Gastroesophageal sphincter (tissue), 4 donors: ENCODE measurements at regions not wholly inside any gene's neighbourhood (a gene's known extent, or its start where the extent isn't known, plus 50 kb on each side); places are given as distances from the start of the nearest gene placed in this dataset.

Experiments used
- ATAC-seq: fragments of 150-250 bp; one replicate; pipeline ENCODE4 v1.9.1; 2016; ENCODE audit warnings: mild to moderate bottlenecking, moderate library complexity
- H3K27ac ChIP-seq, 4 donors: fragments of 200-600 bp; sonication (generic) in 3 of 4; 1 replicate in 3 of 4; 2 replicates in 1 of 4; pipeline ENCODE4 v1.5.1; 2016 to 2019
- H3K27me3 ChIP-seq: fragments of 200-600 bp; sonication (generic); one replicate; pipeline ENCODE4 v1.5.1; 2019
- H3K36me3 ChIP-seq, 2 donors: fragments of 200-600 bp; sonication (generic); one replicate each; pipeline ENCODE4 v1.5.1; 2019; ENCODE audit warnings: control low read depth in 1 of 2
- H3K4me1 ChIP-seq, 3 donors: fragments of 200-600 bp; sonication (generic); 1 replicate in 2 of 3; 2 replicates in 1 of 3; pipeline ENCODE4 v1.5.1; 2016 to 2019; ENCODE audit warnings: control low read depth in 2 of 3
- H3K4me3 ChIP-seq, 2 donors: fragments of 200-600 bp; sonication (generic); one replicate each; pipeline ENCODE4 v1.5.1; 2019; ENCODE audit warnings: mild to moderate bottlenecking in 1 of 2, moderate library complexity in 1 of 2
- H3K9me3 ChIP-seq, 3 donors: fragments of 200-600 bp; sonication (generic); one replicate each; pipeline ENCODE4 v1.5.1; 2017 to 2019; ENCODE audit warnings: control low read depth in 2 of 3
- CTCF ChIP-seq, 4 experiments: fragments of 200-600 bp in 2 of 4; fragments of 450-650 bp in 2 of 4; sonication (generic) in 1 of 4; IDR thresholded peaks; one replicate each; pipeline ENCODE4 v1.5.1; 2017 to 2019; ENCODE audit warnings: antibody characterized with exemption in 4 of 4, mild to moderate bottlenecking in 2 of 4, moderate library complexity in 2 of 4
- EP300 ChIP-seq: sonication (generic); formaldehyde crosslinking; IDR thresholded peaks from one replicate; pipeline ENCODE4 v1.6.1; 2017; ENCODE audit warnings: antibody characterized with exemption, mild to moderate bottlenecking
- POLR2A ChIP-seq, 2 donors: fragments of 450-650 bp; IDR thresholded peaks; one replicate each; pipeline ENCODE4 v1.6.1; 2017; ENCODE audit warnings: antibody characterized with exemption in 2 of 2, mild to moderate bottlenecking in 2 of 2, moderate library complexity in 1 of 2
- POLR2AphosphoS5 ChIP-seq: sonication (generic); formaldehyde crosslinking; IDR thresholded peaks from one replicate; pipeline ENCODE4 v1.6.1; 2017; ENCODE audit warnings: antibody characterized with exemption
- WGBS, 2 donors: methylation state at CpG; one replicate each; pipeline ENCODE4 v1.1.5; 2018; ENCODE audit warnings: low coverage in 1 of 2; 5-methylcytosine and 5-hydroxymethylcytosine counted together

- Histone ChIP-seq H3K27me3 (no peaks in the 10 kb centered on the region), H3K4me1 (no peaks in the 10 kb centered on the region), H3K4me3 (no peak overlapping the region), H3K36me3 (no peaks in the 10 kb centered on the region), H3K27ac (no peak overlapping the region), H3K9me3 (no peaks in the 10 kb centered on the region)
- ATAC-seq: no peak
- TF ChIP-seq POLR2AphosphoS5 (no peak), EP300 (no peak), POLR2A (IDR thresholded peaks at IDR 0.05) (no peak), CTCF (IDR thresholded peaks at IDR 0.05) (no peak)
- whole genome bisulfite sequencing, 2 donors: 78 to 88% methylated on average over 2 of the region's 2 CpGs
Measured at GRCh38 chr2:59770651-59771050, 782.8 kb downstream of the BCL11A start.

DNA sequence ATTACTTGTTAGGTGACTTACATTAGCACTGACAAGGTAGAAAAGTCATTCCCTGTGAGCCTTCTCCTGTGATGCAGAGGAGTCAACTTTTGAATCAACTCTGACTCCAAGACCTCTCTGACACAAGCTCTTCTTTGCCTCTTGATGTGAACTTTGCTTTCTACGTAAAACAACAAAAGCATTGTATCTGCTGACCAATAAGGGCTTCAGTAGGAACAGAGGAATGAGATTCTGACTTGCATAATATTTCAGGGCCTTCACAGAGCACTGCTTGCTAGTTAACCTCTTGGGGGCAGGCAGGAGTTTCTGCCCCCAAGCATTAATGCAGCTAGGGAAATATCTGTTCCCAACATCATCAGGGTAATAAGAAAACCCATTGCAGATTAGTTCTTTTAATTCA lies 791.5 kb downstream of the BCL11A start:
- no peaks in the 10 kb centered on the region for H3K27me3 ChIP-seq
- no peak overlapping the region for H3K27ac ChIP-seq
- WGBS, 2 donors: 75 to 89% methylated on average over 1 of the region's 1 CpG
- ATAC-seq: no peak
- H3K36me3 ChIP-seq: no peaks in the 10 kb centered on the region
- no peak overlapping the region for H3K4me3 ChIP-seq
- TF ChIP-seq POLR2AphosphoS5 (no peak), EP300 (no peak), CTCF (IDR thresholded peaks at IDR 0.05) (no peak), POLR2A (IDR thresholded peaks at IDR 0.05) (no peak)
- no peaks in the 10 kb centered on the region for H3K4me1 ChIP-seq
- no peaks in the 10 kb centered on the region for H3K9me3 ChIP-seq

GRCh38 chr2:59756150-59756549 lies 797.3 kb downstream of the BCL11A start:
- no peaks in the 10 kb centered on the region for H3K9me3 ChIP-seq
- WGBS, 2 donors: 96 to 100% methylated on average over 2 to 5 of the region's 5 CpGs
- H3K4me3 ChIP-seq: no peak overlapping the region
- H3K27ac ChIP-seq: no peak overlapping the region
- no peaks in the 10 kb centered on the region for H3K36me3 ChIP-seq
- no peaks in the 10 kb centered on the region for H3K4me1 ChIP-seq
- no peak for ATAC-seq
- TF ChIP-seq EP300: no peak
- TF ChIP-seq CTCF (IDR thresholded peaks at IDR 0.05): no peak
- TF ChIP-seq POLR2A (IDR thresholded peaks at IDR 0.05): no peak
- no peak for TF ChIP-seq POLR2AphosphoS5
- H3K27me3 ChIP-seq: no peaks in the 10 kb centered on the region

- Histone ChIP-seq H3K4me1 (no peaks in the 10 kb centered on the region), H3K27me3 (no peaks in the 10 kb centered on the region), H3K4me3 (no peak overlapping the region), H3K36me3 (no peaks in the 10 kb centered on the region), H3K27ac (no peak overlapping the region), H3K9me3 (no peaks in the 10 kb centered on the region)
- WGBS, 2 donors: 48 to 57% methylated on average over 7 to 8 of the region's 9 CpGs
- ATAC-seq: no peak
- TF ChIP-seq EP300 (no peak), POLR2A (IDR thresholded peaks at IDR 0.05) (no peak), CTCF (IDR thresholded peaks at IDR 0.05) (no peak), POLR2AphosphoS5 (no peak)
Measured at GRCh38 chr2:59754011-59754735, 799.3 kb downstream of the BCL11A start.

DNA sequence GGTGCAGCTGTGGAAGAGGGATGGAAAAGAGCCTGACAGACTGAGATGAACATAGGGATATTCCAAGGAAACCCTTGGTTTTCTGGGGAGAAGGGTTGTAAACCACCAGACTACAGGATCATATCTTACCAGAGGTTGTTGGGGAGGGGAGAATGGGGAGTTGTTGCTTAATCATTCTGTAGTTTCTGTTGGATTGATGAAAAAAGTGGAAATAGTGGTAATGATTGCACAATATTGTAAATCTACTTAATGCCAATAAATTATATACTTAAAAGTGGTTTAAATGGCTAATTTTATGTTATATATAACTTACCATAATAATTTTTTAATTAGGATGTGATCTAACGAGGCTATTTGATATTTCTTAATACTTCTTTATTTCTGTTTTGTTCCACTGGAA lies 800.9 kb downstream of the BCL11A start:
- 56 to 87% methylated on average over 1 of the region's 1 CpG for WGBS, 2 donors
- no peak for ATAC-seq

More for the DNA sequence above, 800.9 kb downstream of the BCL11A start:
- Histone ChIP-seq H3K9me3 (no peaks in the 10 kb centered on the region), H3K27me3 (no peaks in the 10 kb centered on the region), H3K4me1 (no peaks in the 10 kb centered on the region), H3K36me3 (no peaks in the 10 kb centered on the region), H3K4me3 (no peak overlapping the region), H3K27ac (no peak overlapping the region)
- TF ChIP-seq CTCF (IDR thresholded peaks at IDR 0.05) (no peak), POLR2A (IDR thresholded peaks at IDR 0.05) (no peak), POLR2AphosphoS5 (no peak), EP300 (no peak)
